ENCODE measurements at regions not wholly inside any gene's neighbourhood (a gene's known extent, or its start where the extent isn't known, plus 50 kb on each side); places are given as distances from the start of the nearest gene placed in this dataset.

- TF ChIP-seq, protein P1, sequence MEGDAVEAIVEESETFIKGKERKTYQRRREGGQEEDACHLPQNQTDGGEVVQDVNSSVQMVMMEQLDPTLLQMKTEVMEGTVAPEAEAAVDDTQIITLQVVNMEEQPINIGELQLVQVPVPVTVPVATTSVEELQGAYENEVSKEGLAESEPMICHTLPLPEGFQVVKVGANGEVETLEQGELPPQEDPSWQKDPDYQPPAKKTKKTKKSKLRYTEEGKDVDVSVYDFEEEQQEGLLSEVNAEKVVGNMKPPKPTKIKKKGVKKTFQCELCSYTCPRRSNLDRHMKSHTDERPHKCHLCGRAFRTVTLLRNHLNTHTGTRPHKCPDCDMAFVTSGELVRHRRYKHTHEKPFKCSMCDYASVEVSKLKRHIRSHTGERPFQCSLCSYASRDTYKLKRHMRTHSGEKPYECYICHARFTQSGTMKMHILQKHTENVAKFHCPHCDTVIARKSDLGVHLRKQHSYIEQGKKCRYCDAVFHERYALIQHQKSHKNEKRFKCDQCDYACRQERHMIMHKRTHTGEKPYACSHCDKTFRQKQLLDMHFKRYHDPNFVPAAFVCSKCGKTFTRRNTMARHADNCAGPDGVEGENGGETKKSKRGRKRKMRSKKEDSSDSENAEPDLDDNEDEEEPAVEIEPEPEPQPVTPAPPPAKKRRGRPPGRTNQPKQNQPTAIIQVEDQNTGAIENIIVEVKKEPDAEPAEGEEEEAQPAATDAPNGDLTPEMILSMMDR (IDR thresholded peaks at IDR 0.05) = no peak
- no peak for TF ChIP-seq POLR2A (IDR thresholded peaks at IDR 0.05)
Observed at GRCh38 chr2:60047944-60048525, 505.4 kb downstream of the BCL11A start.

Measured in Peyer's patch (tissue), 4 donors.